ENCODE measurements at regions not wholly inside any gene's neighbourhood (a gene's known extent, or its start where the extent isn't known, plus 50 kb on each side); places are given as distances from the start of the nearest gene placed in this dataset.

DNA sequence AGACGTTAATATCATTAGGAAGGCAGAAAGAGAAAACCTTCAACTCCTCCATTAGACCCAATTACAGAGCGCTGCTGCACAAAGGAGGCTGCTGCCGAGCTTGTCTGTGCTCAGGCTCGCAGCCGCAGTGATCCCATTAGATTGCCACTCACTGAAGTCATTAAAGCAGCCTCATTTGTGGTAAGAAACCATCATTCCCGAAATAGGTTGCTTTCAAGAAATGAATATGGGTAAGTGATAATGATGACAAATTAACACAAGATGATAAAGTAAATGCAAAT is 137.2 kb downstream of the CAVIN4 start:
- Histone ChIP-seq H3K36me3 (no peaks in the 10 kb centered on the region), H3K9me3 (no peaks in the 10 kb centered on the region), H3K27me3 (replicated peaks; ENCODE audit: insufficient read depth) (no peaks in the 10 kb centered on the region), H3K27ac (no peak overlapping the region), H3K4me1 (replicated peaks) (no peaks in the 10 kb centered on the region), H3K4me3 (no peak overlapping the region)
- no peak for DNase-seq (ENCODE audit: low spot score)
- 68% methylated on average over 6 of the region's 6 CpGs for WGBS
- TF ChIP-seq POLR2AphosphoS5 (IDR thresholded peaks at IDR 0.05) (no peak), POLR2A (IDR thresholded peaks at IDR 0.05) (no peak)
- TF ChIP-seq, protein P1, sequence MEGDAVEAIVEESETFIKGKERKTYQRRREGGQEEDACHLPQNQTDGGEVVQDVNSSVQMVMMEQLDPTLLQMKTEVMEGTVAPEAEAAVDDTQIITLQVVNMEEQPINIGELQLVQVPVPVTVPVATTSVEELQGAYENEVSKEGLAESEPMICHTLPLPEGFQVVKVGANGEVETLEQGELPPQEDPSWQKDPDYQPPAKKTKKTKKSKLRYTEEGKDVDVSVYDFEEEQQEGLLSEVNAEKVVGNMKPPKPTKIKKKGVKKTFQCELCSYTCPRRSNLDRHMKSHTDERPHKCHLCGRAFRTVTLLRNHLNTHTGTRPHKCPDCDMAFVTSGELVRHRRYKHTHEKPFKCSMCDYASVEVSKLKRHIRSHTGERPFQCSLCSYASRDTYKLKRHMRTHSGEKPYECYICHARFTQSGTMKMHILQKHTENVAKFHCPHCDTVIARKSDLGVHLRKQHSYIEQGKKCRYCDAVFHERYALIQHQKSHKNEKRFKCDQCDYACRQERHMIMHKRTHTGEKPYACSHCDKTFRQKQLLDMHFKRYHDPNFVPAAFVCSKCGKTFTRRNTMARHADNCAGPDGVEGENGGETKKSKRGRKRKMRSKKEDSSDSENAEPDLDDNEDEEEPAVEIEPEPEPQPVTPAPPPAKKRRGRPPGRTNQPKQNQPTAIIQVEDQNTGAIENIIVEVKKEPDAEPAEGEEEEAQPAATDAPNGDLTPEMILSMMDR (IDR thresholded peaks at IDR 0.05) = no peak
- intact Hi-C loops (cut with DNase I) = loop anchor here (10.0 kb wide), 1 partner anchor 520 kb away; no protein-coding TSS in a partner anchor

DNA sequence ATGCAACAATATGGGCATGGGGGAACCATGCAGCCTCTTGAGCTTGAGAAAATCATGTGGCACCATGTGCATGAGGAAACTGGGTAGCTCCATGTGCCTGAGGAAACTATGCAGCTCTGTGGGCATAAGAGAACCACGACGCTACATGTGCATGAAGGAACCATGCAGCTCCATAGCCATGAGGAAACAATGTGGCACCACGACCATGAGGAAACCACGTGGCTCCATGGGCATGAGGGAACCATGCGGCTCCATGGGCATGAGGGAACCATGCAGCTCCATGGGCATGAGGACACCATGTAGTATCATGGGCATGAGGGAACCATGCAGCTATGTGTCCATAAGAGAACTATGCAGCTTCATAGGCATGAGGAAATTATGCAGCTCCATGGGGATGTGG is 140.8 kb downstream of the CAVIN4 start:
- intact Hi-C loops (cut with DNase I) = loop anchor here (10.0 kb wide), 1 partner anchor 516 kb away; no protein-coding TSS in a partner anchor
- Histone ChIP-seq H3K27ac (no peak overlapping the region), H3K4me1 (replicated peaks) (no peaks in the 10 kb centered on the region), H3K4me3 (no peak overlapping the region), H3K36me3 (no peaks in the 10 kb centered on the region), H3K27me3 (replicated peaks; ENCODE audit: insufficient read depth) (no peaks in the 10 kb centered on the region), H3K9me3 (no peaks in the 10 kb centered on the region)
- no peak for TF ChIP-seq POLR2A (IDR thresholded peaks at IDR 0.05)
- TF ChIP-seq POLR2AphosphoS5 (IDR thresholded peaks at IDR 0.05) = no peak
- TF ChIP-seq, protein P1 (IDR thresholded peaks at IDR 0.05) = no peak
- WGBS = 74% methylated on average over 5 of the region's 5 CpGs
- no peak for DNase-seq (ENCODE audit: low spot score)

DNA sequence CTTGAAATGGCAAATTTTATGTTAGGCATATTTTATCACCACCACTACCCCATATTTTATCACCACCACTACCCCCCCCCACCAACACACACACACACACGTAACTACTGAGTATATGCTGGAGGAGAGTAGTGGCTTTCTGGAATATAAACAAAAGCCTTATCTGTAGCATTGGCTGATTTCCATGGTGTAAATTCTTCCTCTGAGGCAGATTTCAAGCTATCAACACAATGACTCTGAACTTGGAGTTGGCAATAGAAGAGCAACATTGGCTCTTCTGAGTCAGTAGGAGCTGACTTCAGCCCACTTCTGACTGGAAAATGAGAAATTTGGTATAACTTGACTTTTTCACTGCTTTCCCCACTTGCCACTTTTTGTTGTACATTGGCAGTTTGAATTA is 143.0 kb downstream of the CAVIN4 start:
- WGBS = 29% methylated on average over 1 of the region's 1 CpG
- TF ChIP-seq POLR2A (IDR thresholded peaks at IDR 0.05) (no peak), POLR2AphosphoS5 (IDR thresholded peaks at IDR 0.05) (no peak)
- TF ChIP-seq, protein P1 (IDR thresholded peaks at IDR 0.05) = no peak

DNA sequence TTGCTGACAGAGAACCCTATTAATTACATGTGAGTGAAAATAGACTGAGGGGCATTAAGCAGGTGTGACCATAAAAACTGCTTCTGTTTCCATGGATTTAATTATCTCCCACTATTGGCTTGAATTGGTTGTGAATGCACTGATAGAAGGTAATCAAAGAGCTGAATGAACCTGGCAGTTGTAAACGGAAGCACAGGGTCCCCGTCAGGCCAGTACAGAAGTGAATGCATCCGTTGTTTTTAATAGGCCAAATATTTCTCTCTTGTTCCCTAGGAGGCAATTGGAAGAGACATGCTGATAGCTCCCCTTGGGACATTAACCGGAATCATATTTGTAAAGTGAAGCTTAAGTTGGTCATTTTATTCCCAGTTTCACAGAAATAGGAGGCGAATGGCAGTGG is 147.0 kb downstream of the CAVIN4 start:
- no peak for DNase-seq (ENCODE audit: low spot score)
- no peaks in the 10 kb centered on the region for H3K4me1 ChIP-seq (replicated peaks)
- no peaks in the 10 kb centered on the region for H3K36me3 ChIP-seq
- H3K27me3 ChIP-seq (replicated peaks; ENCODE audit: insufficient read depth) = no peaks in the 10 kb centered on the region
- no peak for TF ChIP-seq POLR2A (IDR thresholded peaks at IDR 0.05)
- TF ChIP-seq, protein P1 (IDR thresholded peaks at IDR 0.05) = no peak
- TF ChIP-seq POLR2AphosphoS5 (IDR thresholded peaks at IDR 0.05) = no peak
- H3K4me3 ChIP-seq = no peak overlapping the region
- WGBS = 62% methylated on average over 5 of the region's 5 CpGs
- H3K9me3 ChIP-seq = no peaks in the 10 kb centered on the region
- no peak overlapping the region for H3K27ac ChIP-seq
- intact Hi-C loops (cut with DNase I) = no loop called here

More for the DNA sequence above, 143.0 kb downstream of the CAVIN4 start:
- Histone ChIP-seq H3K4me1 (replicated peaks) (no peaks in the 10 kb centered on the region), H3K36me3 (no peaks in the 10 kb centered on the region), H3K27me3 (replicated peaks; ENCODE audit: insufficient read depth) (no peaks in the 10 kb centered on the region), H3K27ac (no peak overlapping the region), H3K4me3 (no peak overlapping the region), H3K9me3 (no peaks in the 10 kb centered on the region)
- intact Hi-C loops (cut with DNase I) = no loop called here
- DNase-seq (ENCODE audit: low spot score) = no peak

DNA sequence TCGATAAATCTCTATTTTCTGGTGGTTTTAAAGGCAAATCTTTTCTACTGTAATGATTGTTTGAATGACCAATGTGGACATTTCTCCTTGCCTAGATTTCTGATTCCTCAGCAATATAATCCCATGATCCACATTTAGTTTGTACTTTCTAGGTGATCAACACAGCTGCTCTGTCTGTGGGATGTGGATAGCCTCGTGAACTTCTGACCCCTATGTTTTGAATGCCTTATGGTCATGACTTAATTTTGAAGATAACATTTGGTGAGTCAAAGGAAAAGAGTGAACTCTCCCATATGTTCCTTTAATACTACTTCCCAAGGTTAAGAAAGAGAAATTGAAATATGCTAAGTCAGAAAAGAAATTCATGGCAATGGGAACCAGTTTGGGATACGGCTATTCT is 147.5 kb downstream of the CAVIN4 start:
- TF ChIP-seq POLR2AphosphoS5 (IDR thresholded peaks at IDR 0.05) = no peak
- TF ChIP-seq, protein P1 (IDR thresholded peaks at IDR 0.05) = no peak
- no peak for TF ChIP-seq POLR2A (IDR thresholded peaks at IDR 0.05)
- no peak overlapping the region for H3K4me3 ChIP-seq
- no peak for DNase-seq (ENCODE audit: low spot score)
- no peak overlapping the region for H3K27ac ChIP-seq
- intact Hi-C loops (cut with DNase I) = no loop called here
- H3K4me1 ChIP-seq (replicated peaks) = no peaks in the 10 kb centered on the region
- H3K27me3 ChIP-seq (replicated peaks; ENCODE audit: insufficient read depth) = no peaks in the 10 kb centered on the region
- H3K9me3 ChIP-seq = no peaks in the 10 kb centered on the region
- H3K36me3 ChIP-seq = no peaks in the 10 kb centered on the region
- 80% methylated on average over 3 of the region's 3 CpGs for WGBS

Measured in prostate gland (tissue), 2 donors.